ENCODE measurements at regions not wholly inside any gene's neighbourhood (a gene's known extent, or its start where the extent isn't known, plus 50 kb on each side); places are given as distances from the start of the nearest gene placed in this dataset.
"Not testable (repeated sequence)": the region's sequence is repeated elsewhere in the genome, so short reads cannot be mapped to it uniquely, and the experiment has no call there.

DNA sequence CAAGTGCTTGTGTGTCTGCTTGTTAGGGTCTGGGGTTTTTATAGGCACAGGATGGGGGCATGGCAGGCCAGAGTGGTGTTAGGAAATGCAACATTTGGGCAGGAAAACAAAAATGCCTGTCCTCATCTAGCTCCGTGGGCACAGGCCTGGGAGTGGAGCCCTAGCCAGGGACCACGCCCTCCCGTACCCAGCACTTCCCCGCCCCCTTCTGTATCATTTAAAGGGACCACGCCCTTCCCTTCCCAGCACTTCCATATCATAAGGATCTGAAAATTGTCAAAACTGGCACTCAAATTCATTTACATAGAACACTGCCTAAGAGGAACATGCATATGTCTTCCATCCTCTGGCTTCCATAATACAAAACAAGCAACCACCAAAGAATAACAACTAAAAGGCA, 185.8 kb downstream of the B3GLCT start:
- no peak for DNase-seq (ENCODE audit: low read depth in 2 of 2)

DNA sequence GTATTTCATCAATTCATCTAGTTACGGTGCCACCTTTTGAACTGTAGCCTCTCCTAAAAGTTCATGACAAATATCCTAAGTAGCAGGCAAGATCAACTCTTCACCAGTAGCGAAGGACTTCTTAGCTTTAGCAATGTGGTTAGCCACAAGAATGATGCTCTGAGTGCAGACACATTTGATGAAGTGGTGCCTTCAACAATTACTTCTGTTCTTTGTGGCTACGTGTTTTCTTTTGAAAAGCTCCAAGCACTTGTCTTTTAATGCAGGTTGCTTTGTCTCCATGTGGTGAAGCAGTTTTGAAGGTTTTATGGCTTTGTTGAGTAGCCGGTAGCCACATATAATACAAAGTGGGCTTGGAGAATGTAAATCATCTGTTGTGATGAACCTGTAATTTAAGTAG, 194.7 kb downstream of the B3GLCT start:
- no peak for DNase-seq (ENCODE audit: low read depth in 2 of 2)

- DNase-seq (ENCODE audit: low read depth in 2 of 2): no peak
Observed at GRCh38 chr13:31395090-31395489, 195.3 kb downstream of the B3GLCT start.

DNA sequence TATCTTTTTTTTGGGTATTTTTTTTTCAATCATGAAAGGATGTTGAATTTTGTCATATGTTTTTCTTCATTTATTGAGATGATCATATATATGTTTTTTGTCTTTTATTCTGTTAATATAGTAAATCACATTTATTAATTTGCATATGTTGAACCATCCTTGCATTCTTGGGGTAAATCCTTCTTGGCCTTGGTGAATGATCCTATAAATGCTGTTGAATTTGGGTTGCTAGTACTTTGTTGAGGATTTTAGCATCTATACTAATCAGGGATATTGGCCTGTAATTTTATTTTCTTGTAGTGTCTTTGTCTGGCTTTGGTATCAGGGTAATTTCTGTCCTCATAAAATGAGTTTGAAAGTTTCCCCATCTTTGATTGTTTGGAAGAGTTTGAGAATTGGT, 199.9 kb downstream of the B3GLCT start:
- no peak for DNase-seq (ENCODE audit: low read depth in 2 of 2)

DNA sequence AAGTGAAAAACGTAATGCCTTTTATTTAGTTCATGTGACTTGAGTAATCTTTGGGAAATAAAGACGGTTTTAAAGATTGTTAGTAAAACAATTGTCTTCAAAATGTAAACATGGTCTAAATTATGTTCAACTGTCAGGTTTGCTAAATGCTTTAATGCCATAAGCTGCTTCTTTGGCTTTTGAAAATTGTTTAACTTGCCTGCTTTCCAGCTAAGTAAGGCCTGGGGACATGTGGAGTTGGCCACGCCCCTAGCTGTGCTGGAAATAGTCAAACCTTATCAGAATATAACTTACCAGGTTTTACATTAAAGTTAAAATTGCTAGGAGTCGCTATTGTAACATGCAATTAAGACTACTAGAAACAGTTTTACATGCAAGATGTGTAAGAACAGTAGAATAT, 203.9 kb downstream of the B3GLCT start:
- DNase-seq (ENCODE audit: low read depth in 2 of 2): not testable (repeated sequence)

- no peak for DNase-seq (ENCODE audit: low read depth in 2 of 2)
Observed at GRCh38 chr13:31408927-31409326, 209.2 kb downstream of the B3GLCT start.

DNA sequence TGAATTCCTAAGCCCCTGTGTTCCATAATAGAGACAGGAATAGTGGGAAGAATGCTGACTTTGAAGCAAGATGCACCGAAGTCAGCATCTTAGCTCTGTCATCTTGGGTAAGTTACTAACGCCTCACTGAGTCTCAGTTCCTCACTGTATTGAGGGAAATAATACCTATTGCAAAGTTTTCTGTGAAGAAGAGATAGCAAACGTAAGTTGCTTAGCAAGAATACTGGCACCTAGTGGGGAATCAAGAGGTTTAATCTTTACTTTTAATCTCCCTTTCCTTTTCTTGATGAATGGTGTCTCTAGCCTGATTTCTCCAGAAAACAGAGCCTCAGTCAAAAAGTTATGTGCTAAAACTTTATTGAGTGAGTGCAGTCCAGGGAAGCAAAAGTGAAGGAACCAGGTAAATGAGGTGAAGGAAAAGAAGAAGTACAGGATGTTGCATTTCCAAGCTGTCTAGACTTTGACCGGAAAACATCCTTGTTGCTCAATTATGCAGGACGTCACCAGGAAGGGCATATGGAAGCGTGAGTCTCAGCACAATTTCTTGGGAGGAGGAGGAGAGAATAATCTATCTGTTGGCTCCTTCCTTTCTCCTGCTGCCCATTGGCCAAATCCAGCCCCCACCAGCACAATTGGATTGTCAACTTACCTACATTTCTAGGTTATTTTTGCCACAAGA, 210.0 kb downstream of the B3GLCT start:
- no peak for DNase-seq (ENCODE audit: low read depth in 2 of 2)

GRCh38 chr13:31413516-31413915, 213.7 kb downstream of the B3GLCT start:
- DNase-seq (ENCODE audit: low read depth in 2 of 2): no peak

GRCh38 chr13:31416066-31416465, 216.3 kb downstream of the B3GLCT start:
- no peak for DNase-seq (ENCODE audit: low read depth in 2 of 2)

DNA sequence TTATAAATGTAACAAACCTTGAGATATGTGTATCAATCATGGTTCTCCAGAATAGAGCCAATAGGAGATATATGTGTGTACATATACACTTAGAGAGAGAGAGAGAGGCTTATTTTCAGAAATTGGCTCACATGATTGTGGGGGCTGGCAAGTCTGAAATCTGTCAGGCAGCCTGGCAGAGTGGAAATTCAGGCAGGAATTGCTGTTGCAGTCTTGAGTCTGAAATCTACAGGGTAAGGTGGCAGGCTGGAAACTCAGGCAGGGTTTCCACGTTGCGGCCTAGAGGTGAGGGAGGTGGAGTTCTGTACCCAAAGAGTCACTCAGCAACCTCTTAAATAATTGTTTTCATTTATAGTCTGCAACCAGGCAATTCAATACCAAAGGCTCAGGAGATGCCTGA, 218.4 kb downstream of the B3GLCT start:
- DNase-seq (ENCODE audit: low read depth in 2 of 2): no peak

DNA sequence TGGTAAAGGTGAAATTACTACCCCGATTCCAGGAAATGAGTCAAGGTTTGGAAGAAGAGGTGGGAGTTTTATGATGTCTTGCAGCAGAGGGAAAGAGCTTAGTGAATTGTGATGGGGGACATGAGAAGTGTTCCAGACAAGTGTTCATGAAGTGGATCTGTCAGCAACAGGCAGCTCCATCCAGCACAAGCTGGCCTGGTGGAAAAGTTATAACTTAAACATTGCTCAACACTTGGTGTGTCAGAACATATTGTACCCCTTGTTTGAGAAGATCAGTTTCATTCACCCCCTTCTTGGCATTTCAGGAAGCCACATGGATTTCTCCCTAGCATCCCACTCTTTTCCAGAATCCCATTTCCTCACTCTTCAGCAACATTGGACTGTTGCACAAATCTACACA, 222.0 kb downstream of the B3GLCT start:
- DNase-seq (ENCODE audit: low read depth in 2 of 2): no peak

DNA sequence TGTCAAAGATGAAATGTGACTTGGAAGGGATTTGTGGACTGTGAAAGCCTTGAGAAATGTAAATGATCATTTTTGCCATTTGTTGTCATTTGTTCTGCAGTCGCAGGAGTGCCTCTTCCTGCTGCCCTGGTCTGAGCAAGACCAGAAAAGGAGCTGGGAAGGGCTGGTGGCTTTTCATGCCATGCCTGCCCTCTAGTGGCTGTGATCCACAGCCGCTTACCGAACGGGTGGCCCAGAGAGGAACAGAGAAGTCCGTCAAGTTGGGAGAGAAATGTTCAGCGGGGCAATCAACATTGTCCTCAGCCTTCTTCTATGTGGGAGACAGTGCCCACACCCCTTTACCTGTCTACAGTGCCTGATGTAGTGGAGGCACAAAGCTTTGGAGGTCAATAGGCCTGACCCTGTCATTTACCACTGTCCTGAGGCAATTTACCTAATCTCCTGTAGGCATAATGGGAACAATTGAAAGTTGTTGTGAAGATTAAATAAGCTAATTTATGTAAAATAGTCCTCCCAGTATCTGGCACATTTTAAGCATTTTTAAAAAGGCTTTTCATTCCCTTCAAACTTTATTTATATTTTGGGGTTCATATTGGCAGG, 224.5 kb downstream of the B3GLCT start:
- peak; percentile 10 to 14 for DNase-seq (ENCODE audit: low read depth in 2 of 2)

DNA sequence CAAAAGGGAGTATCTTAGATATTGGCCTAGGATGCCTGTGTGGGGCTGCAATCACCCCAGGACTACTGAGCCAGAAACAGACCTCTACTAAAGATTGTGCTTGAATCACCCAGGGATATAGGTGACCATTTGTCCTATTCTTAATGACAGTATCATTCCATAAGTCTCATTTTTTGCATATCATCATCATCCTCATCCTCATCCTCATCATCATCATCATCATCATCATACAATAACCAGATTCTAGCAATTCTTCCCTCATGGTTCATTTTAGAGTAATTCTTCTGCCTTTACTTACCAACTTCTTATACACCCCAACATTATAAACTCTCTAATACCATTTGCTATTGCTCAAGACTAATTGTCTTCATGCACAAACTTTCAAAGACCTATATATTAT, 226.6 kb downstream of the B3GLCT start:
- DNase-seq (ENCODE audit: low read depth in 2 of 2): no peak

GRCh38 chr13:31427151-31428100, 227.7 kb downstream of the B3GLCT start:
- no peak for DNase-seq (ENCODE audit: low read depth in 2 of 2)

DNA sequence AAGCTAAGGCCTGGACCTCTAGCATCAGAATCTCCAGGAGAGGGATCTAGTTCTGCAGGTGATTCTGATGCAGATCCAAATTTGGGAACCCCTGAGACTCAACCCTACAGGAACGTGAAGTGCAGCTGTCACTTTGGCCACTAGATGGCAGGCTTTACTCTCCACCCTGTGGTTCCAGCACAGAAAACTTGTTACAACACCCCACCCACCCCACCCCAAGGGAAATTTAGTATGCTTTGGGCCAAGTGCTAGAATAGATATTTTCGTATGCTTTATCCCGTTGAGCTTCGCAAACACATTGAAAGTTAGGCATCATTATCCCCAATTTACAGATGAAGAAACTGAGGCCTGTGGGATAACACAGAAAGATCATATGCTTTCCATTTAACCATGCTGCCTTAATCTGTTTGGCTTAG, 232.0 kb downstream of the B3GLCT start:
- peak in 1 of 2 donors; percentile 28 for DNase-seq (ENCODE audit: low read depth in 2 of 2)

- DNase-seq (ENCODE audit: low read depth in 2 of 2): no peak
Observed at GRCh38 chr13:31433207-31433606, 233.4 kb downstream of the B3GLCT start.

DNA sequence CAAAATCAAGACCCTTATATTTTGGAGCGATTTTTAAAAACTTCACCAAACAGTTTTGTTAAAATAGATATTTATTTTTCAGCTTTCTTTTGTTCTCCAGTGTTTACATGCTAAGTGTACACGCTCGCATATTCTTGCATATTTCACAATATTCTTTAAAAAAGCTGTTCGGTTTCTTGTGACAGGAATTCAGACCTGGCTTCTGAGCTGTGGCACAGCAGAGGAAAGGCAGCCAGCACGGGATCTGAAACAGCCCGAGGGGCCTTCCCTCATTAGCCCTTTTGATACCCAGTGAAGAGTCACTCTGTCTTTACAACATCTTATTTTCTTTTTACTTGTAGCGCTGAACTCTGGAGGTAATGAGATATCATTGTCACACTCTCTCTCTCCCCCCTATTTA, 234.0 kb downstream of the B3GLCT start:
- DNase-seq (ENCODE audit: low read depth in 2 of 2): no peak

GRCh38 chr13:31434613-31435012, 234.8 kb downstream of the B3GLCT start:
- no peak for DNase-seq (ENCODE audit: low read depth in 2 of 2)

- DNase-seq (ENCODE audit: low read depth in 2 of 2): no peak
Observed at GRCh38 chr13:31435536-31435935, 235.8 kb downstream of the B3GLCT start.

- DNase-seq (ENCODE audit: low read depth in 2 of 2): no peak
Observed at GRCh38 chr13:31436478-31436877, 236.7 kb downstream of the B3GLCT start.

DNA sequence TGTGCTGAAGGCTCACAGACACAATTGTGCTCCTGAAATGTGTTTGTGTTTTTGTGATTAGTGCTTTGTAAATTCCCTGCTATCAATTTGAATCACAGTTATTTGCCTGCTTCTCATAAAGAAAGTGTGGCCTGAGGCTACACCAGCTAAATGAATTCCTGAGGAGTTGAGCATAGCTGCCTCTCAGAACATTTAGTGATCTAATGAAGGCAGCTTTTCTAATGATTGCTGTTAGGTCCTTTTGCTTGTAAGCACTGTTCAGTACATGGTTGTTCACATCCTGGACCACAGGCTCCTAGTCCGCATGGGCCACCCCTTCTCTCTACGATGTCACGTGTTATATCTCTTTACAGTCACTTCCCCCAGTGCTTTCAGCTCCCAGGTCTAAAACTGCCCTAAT, 238.2 kb downstream of the B3GLCT start:
- no peak for DNase-seq (ENCODE audit: low read depth in 2 of 2)

GRCh38 chr13:31440132-31440531, 240.4 kb downstream of the B3GLCT start:
- no peak for DNase-seq (ENCODE audit: low read depth in 2 of 2)

All from stimulated activated CD8-positive, alpha-beta memory T cell treated with anti-CD3 and anti-CD28 coated beads, Interleukin-7, amount 100 ng/mL, for 1 hour (primary cell).